ENCODE measurements at regions not wholly inside any gene's neighbourhood (a gene's known extent, or its start where the extent isn't known, plus 50 kb on each side); places are given as distances from the start of the nearest gene placed in this dataset.

DNA sequence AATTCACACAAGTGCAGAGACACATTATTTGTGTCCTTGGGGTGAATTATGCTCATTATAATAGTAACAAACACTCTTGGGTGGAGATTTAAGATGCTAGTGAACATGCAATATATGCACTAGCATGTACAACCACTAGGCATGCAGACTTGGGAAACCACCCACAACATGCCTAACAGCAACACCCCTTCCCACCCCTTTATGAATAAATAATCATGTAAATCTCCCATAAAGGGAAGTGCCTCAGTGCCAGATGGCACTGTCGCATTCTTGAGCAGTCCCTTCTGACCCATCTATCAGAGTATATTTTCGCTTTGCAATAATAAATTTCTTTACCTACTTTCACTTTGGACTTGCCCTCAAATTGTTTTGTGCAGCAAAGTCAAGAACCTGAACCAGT is 1362.2 kb downstream of the OLFM4 start (continued):
- TF ChIP-seq CHD2 (IDR thresholded peaks at IDR 0.05; ENCODE audit: low read length) = no peak
- no peak for TF ChIP-seq SIRT6 (IDR thresholded peaks at IDR 0.05; ENCODE audit: low read length)
- TF ChIP-seq, protein P1, sequence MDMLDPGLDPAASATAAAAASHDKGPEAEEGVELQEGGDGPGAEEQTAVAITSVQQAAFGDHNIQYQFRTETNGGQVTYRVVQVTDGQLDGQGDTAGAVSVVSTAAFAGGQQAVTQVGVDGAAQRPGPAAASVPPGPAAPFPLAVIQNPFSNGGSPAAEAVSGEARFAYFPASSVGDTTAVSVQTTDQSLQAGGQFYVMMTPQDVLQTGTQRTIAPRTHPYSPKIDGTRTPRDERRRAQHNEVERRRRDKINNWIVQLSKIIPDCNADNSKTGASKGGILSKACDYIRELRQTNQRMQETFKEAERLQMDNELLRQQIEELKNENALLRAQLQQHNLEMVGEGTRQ (IDR thresholded peaks at IDR 0.05; ENCODE audit: low read length) = no peak

Data from H1 (cell line).